ENCODE measurements at regions not wholly inside any gene's neighbourhood (a gene's known extent, or its start where the extent isn't known, plus 50 kb on each side); places are given as distances from the start of the nearest gene placed in this dataset.
"Not testable (repeated sequence)": the region's sequence is repeated elsewhere in the genome, so short reads cannot be mapped to it uniquely, and the experiment has no call there.

DNA sequence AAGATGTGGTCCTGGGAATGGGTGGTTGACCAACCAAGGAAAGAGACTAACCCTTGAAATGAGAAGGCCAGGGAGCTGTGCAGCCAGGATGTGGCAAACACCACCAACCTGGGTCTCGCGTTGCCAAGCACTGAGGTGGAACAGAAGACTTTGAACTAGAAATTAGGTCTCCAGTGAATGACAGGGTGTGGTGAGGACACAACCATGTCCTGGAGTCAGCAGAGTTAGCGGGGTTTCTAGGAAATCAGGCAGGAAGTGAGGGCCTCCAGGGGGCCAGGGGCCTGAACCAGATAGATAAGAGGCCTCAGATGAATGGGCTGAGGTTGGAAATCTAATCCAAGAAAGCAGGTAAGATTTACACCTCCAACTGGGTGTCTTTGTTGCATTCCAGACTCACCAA lies 353.3 kb upstream of the ARID1B start:
- DNase-seq (ENCODE audit: insufficient read length, low spot score) (no peak), FAIRE-seq (no peak)

DNA sequence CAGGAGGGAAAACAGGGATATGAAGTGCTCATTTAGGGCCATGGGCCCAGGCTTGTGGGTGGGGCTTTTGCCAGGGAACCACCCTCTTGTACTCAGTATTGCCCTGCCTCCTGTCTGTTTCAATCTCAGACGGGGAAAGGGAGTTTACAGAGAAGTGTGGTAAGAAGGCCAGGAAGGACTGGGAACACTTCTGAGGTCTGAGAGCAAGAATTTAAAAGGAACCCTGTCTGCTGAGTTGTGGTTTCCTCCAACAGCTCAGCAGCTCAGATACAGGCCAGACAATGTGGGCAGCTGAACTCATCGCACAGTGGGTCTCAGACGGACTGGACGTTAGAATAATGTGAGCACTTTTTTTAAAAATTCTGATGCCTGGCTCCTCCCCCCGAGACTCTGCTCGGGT lies 354.1 kb upstream of the ARID1B start:
- DNase-seq (ENCODE audit: insufficient read length, low spot score) (no peak), FAIRE-seq (no peak)

DNA sequence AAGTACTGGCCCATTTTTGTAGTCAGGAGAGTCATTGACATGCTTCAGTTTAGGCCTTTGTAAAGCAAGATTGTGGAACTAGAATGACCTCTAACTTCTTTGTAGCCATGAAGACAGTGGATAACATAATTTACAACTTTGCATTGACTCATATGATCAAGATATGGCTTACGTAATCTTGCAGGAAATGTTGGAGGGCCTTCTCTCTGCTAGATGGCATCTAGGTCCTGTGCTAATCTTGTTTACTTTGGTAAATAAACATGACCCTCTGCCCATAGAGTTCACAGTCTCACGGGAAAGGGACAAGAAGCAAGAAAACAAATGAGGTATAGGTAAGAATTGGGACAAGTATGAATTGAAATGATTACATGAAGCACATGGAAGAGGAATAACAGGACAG lies 355.2 kb upstream of the ARID1B start:
- FAIRE-seq (no peak), DNase-seq (ENCODE audit: insufficient read length, low spot score) (no peak)

DNA sequence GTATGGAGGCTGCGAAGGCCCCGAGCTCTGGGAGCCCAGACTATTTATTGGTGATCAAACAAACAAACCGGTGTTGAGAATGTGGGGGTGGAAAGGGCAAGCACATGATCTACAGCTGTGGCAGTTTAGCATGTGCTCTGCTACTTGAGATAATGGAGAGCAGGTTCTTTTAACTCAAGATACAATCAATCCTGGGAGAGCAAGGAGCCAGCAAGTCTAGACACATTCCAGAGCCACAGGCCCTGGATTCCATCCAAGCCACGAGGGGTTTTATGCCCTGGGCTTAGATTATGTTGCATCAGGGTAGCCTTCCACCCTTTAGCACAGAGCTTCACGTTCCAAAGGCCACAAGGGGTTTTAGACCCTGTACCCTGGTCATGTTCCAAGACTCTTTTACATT lies 355.9 kb upstream of the ARID1B start:
- not testable (repeated sequence) for DNase-seq (ENCODE audit: insufficient read length, low spot score); FAIRE-seq

DNA sequence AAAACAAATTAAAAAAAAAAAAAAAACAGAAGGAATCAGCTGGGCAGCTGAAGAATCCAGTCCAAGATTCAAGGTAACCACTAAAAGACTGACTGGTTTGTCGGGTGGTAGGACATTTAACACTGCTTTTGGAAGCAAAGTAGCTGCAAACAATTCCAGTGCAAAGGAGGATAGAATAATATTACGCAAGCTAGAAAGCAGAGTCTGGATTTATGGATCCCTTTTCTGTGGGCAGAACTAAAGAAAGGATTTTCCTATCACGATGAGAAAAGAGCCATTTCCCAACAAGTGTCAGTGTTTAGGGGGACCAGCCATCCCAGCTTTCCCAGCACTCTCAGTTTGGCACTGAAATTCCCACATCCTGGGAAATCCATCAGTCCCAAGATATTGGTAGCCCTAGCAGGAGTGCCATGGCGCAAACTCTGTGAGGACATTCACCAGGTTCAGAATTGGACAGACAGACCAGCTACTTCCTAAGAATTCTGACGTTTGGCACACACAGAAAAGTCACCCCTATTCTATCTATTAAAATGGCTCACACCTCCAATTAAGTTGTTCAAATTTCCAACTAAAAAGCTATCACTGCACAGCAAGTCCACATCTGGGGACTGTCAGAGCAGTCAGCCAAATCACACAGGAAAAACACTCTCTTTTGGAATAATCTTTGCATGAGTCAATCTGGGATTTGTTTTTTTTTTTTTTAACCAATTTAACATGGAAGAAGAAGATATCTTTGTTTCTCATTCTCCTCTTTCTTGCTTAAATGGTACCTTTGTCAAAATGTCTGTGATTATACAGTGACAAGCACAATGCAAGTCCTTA lies 356.8 kb upstream of the ARID1B start:
- FAIRE-seq = no peak

DNA sequence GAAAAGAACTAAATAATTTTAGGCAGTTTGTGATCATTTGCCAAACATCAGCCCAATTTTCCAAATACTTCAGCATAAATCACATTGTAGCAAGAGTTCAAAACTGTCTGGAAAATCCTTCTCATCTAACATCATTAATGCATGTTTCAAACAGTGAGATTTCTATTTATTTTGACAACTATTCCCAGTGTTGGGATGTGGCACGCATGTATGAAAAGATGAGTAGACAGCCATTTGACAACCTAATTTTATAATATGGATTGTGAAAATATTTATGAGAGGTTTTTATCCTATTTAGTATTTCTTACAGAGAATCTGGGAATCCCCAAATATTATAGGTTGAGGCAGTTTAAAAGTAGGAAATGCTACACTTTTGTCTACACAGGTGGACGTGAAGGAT lies 357.6 kb upstream of the ARID1B start:
- no peak for FAIRE-seq

More for the DNA sequence above, 356.8 kb upstream of the ARID1B start:
- no peak for DNase-seq (ENCODE audit: insufficient read length, low spot score)

DNA sequence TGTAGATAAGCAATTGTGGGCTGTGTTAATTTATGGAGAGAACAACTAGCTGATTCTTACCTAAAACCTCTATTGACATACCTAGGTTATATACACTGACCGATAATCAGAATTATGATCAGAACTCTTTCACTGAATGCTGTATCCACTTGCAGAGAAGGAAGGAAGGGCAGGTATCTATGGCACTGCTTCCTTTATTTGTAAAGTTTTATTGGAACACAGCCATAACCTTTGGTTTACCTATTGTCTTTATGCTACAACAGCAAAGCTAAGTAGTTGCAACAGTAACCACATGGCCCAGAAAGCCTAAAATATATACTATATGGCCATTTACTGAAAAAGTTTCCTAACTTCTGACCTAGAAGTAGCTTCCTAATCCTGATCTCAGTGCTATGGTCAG lies 358.9 kb upstream of the ARID1B start:
- FAIRE-seq = no peak
- DNase-seq (ENCODE audit: insufficient read length, low spot score) = no peak

More for the DNA sequence above, 357.6 kb upstream of the ARID1B start:
- no peak for DNase-seq (ENCODE audit: insufficient read length, low spot score)

DNA sequence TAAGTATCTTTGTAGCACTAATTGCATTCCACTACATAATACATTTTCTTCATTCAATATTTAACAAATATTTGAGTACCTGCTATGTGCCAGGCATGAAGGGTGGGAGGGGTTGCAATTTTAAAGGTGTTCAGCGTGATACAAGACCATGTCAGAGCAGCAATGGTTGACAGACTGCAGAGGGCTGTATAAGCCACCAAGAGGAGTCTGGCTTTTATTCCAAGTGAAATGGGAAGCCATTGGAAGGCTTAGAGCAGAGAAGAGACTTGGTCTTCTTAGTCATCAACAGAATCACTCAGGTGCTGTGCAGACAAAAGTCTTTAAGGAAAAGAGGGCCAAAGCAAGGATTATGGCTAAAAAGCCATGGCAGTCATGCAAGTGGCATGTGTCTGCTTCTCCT lies 360.8 kb upstream of the ARID1B start:
- FAIRE-seq (no peak), DNase-seq (ENCODE audit: insufficient read length, low spot score) (no peak)

DNA sequence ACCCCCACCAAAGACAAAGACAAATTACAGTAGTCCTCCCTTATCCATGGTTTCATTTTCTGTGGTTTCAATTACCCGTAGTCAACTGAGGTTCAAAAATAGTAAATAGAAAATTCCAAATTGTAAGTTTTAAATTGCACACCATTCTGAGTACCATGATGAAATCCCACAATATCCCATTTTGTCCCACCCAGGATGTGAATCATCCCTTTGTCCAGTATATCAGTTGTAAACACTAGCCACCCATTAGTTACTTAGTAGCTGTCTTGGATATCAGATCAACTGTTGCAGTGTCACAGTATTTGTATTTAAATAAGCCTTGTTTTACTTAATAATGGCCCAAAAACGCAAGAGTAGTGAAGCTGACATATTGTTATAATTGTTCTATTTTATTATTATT lies 364.0 kb upstream of the ARID1B start:
- DNase-seq (ENCODE audit: insufficient read length, low spot score) (no peak), FAIRE-seq (no peak)

DNA sequence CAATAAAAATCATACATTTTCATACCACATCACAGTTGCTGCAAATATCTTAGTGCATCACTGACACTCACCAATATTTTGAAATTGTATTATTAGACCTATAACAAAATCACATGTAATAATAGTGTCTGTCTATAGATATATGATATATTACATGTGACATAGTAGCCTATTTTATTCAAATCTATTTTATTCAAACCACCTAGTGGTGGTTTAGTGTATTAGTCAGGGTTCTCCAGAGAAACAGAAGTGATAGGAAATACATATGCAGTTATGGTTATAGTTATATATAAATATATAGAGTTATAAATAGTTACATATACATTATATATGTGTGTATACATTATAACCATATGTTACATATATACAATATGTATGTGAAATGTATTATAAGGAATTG lies 366.5 kb upstream of the ARID1B start:
- FAIRE-seq (no peak), DNase-seq (ENCODE audit: insufficient read length, low spot score) (no peak)

DNA sequence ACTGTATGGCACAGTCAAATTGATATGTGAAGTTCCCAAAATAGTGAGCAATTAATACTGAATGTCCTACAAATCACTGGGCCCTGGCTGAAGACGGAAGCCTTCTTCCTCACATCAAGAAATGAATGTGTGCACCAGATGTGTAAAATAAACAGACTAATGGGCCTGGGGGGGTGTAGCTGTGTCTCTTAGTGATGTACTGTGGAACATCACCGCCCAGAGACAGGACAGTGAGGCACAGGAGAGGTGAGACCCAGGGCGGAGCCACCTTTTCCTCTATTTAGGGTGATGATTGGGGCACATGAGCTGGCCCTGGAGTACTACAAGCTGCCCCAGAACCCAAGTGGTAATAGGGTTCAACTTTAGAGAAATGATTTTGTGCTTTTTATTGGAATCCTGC lies 368.5 kb upstream of the ARID1B start:
- no peak for DNase-seq (ENCODE audit: insufficient read length, low spot score)
- FAIRE-seq = no peak

DNA sequence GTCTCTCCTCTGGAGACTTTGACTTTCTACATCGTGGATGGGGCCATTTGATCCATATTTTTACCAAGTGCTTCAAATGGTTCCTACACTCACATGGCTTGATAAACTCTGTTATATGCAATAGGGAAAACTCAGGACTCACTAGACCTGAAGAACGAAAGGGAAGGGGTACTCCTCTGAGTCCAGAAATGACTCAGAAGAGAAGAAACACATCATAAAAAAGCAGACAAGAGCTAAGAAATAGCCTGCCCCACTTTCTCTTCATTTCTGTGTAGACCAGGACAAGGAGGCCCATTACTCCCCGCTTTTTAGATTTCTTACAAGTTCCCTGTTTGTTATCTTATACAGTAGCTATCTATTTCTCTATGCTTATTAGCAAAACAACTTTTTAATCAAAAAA lies 369.8 kb upstream of the ARID1B start:
- no peak for FAIRE-seq
- DNase-seq (ENCODE audit: insufficient read length, low spot score) = no peak

DNA sequence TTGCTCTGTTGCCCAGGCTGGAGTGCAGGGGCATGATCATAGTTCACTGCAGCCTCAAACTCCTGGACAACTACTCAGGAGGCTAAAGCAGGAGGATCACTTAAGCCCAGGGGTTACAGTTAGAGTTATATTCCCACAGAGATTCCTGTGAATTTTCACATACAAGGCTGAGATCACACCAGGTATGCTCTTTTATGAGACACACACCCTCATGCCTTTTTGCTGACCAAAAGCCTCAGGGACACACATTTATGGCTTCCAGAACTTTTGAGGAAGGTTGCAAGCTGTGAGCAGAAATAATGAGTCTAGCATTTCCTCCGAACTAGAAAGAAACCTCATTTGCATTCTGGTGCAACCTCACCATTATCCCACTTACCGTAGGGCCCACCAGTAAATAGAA lies 370.5 kb upstream of the ARID1B start:
- FAIRE-seq = no peak

DNA sequence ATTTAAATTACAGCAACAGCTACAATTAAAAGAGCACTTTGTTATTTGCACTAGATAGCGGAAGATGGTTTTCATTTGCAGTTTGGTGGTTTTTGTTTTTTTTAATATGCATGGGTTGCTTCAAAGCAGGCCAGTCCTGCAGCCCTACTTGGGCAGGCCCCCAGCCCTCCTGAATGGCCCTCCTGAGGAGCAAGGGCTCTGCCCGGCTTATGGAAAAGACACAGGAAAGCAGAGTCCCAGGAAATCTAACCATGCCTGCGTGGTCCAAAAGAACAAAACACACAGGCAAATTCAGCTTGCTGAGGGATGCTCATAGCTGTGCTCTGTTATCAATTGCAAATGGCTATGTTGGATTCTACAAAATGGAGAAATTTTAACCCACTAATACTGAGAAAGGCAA lies 371.1 kb upstream of the ARID1B start:
- no peak for FAIRE-seq
- no peak for DNase-seq (ENCODE audit: insufficient read length, low spot score)

More for the DNA sequence above, 370.5 kb upstream of the ARID1B start:
- no peak for DNase-seq (ENCODE audit: insufficient read length, low spot score)

DNA sequence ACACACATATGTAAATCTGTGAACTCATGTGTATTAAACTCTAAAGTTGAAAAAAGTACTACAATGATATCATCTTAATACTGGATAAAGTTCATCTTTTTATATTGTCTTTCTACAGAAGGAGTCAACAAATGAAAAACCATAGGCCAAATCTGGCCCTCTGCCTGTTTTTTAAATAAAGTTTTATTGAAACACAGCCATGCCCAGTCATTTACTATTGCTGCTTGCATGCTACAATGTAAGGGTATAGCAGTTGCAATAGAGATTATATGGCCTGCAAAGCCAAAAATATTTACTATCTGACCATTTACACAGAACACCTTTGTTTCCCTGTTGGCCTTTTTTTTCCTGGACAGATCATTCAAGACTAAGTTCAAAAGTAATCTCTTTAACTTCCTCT lies 374.6 kb upstream of the ARID1B start:
- FAIRE-seq (no peak), DNase-seq (ENCODE audit: insufficient read length, low spot score) (no peak)

DNA sequence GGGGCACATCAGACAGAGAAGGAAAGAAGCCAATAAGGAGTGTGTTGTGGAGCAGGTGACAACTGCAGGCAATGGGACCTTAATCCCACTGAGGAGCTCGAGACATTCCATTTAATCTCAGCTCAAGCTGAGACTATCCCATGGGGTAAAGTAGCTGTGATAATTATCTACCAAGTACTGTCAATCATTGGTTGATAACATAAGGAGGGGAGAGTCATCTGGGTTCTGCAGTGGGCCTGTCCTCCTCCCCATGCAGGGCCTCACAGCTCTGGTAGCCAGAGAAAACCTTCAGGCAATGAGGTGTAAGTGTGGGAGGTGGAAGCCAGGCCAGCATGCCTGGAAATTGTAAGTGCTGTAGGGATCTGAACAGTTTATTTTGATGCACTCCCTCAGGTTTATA lies 375.0 kb upstream of the ARID1B start:
- FAIRE-seq = no peak
- DNase-seq (ENCODE audit: insufficient read length, low spot score) = no peak

DNA sequence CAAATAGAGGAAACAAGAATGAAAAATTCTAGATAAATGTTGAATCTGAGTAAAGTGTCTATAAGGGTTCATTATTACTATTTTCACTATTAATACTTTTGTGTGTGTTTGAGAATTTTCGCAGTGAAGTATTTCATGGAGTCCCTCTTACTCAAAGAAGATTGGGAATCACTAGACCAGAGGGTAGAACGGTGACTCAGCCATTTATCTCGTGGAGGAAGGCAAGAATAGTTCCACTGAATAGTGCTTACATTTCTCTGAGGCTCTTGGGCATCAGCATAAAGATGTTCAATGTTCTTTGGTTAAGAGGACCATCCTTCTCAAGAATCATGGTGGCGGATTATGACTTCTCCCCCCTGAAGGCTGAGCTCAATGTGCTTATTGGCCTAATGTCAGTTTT lies 376.7 kb upstream of the ARID1B start:
- no peak for FAIRE-seq
- DNase-seq (ENCODE audit: insufficient read length, low spot score) = no peak

DNA sequence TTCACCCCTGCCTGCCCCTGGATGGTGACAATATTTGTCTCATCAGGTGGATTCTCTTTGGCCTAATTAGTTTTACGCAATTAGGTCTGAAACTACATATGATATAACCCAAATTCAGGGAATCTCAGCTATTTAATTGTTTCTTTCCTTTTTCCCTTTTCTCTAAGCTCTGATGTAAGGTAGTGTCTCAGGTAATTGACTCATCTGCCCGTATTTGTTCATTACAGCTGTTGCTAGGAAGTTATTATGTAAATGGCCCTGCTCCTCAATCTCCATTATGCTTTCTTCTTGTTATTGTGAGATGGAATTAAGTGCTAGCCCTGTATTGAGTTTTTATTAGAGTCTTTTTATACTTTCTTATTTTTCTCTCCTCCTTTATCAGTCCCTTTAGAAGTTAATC lies 378.2 kb upstream of the ARID1B start:
- FAIRE-seq (no peak), DNase-seq (ENCODE audit: insufficient read length, low spot score) (no peak)

DNA sequence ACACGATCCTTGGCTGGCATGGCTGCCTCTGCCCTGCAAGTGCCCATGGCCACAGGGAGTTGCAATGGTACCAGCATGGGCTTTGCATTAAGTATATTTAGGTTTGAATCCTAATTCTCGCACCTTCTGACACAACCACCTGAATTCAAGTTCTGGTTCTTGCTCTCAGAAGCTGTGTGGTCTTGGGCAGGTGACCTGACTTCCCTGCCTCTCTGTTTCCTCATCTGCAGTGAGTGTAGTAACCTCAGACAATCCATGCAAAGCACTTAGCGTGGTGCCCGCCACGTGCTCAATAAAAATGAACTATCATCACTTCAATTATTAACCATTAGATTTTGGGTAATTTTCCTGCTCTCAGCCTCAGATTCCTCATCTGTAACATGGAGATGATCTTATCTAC lies 378.8 kb upstream of the ARID1B start:
- no peak for FAIRE-seq
- DNase-seq (ENCODE audit: insufficient read length, low spot score) = no peak

DNA sequence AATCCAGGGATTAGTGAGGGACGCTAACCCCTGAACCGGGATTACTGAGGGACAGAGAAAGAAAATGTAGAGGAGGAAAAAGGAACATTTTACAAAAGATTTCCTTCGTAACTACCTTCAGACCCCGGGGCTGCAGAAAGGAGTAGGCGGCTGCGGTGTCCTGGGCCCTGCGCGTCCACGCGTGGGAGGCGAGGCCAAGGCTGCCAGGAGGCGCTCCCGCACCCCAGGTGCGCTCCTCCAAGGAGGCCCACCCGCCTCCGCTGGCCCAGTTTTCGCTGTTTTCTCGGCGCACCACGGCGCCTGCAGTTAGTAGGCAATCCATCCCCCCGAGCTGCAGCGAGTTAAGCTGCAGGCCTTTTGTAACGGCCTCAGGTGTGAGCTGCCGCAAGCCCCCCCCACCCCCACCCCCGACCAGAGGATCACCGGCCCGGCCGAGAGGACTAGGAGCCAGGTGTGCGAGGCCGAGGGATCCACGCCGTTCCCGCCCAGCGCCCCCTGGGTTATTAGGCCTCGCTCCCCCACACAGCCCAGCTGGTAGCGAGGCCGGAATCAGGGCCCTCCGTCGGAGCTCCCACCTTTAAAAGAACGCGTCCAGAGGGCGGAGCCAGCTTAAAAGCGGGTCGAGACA lies 380.3 kb upstream of the ARID1B start:
- DNase-seq (ENCODE audit: insufficient read length, low spot score) (no peak), FAIRE-seq (no peak)

DNA sequence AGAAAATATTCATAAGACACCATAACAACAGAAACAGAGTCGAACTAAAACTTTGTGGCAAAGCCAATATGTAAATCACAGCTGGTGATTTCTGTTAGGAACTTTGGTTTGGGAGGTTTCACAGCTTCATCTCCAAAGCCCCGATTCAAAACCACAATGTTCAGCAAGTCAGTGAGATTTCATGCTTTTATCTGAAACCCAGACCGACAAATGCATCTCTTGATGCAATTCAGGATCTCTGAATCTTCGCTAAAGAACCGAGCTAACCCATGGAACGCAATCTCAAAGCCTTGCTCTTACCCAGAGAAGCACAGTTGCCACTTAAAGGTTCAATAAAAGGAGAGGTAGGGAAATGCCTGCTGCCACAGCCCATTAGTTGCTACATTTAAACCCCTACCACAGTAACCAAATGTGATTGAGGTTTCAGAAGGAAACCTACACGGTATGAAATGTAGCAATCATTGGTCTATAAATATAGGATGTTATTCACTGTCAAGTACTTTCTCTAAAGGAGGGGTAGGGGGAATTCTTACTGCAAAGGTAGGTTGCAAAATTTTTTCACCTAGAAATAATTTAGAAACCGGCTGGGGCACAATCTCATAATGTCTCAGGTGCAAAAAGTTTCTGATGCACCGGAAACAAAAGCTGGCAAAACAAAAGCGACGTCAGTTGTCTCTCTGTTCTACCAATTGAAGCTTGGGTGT lies 381.0 kb upstream of the ARID1B start:
- peak; percentile 78 for FAIRE-seq
- DNase-seq (ENCODE audit: insufficient read length, low spot score) = peak; percentile 16

DNA sequence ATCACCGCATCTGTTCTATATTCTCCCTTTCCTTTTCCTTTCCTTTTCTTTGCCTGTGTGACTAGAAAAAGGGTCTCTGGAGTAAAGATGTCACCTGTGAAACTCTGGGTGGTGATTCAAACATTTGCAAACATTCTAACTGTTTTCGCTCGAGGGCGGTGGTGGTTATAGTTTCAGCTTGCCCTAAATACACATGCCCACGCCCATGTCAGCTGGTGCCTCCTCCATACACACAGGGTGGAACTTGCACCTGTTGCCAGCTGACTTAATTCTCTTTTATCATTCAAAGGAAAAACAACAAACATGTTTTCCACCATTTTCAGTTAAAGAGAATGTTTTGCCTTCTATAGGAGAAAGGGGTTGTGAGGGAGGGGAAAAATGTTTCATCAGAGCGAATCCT lies 381.9 kb upstream of the ARID1B start:
- peak; percentile 35 for FAIRE-seq

More for the DNA sequence above, 381.9 kb upstream of the ARID1B start:
- DNase-seq (ENCODE audit: insufficient read length, low spot score) = no peak

All from GM19239 (cell line).